PC-3 (cell line): ENCODE measurements at regions not wholly inside any gene's neighbourhood (a gene's known extent, or its start where the extent isn't known, plus 50 kb on each side); places are given as distances from the start of the nearest gene placed in this dataset.

Source experiments
- CTCF ChIP-seq: fragments of 300-600 bp; sonication (generic); conservative IDR thresholded peaks from 2 replicates; pipeline ENCODE4 v1.5.1; 2017; ENCODE audit warnings: antibody characterized with exemption, low read depth, mild to moderate bottlenecking, low read length
- EZH2 ChIP-seq: fragments of 300-600 bp; sonication (generic); IDR thresholded peaks from one replicate; pipeline ENCODE4 v1.6.1; 2017; ENCODE audit warnings: antibody characterized with exemption, mild to moderate bottlenecking, low read length; ENCODE audit not compliant: unreplicated experiment
- EZH2phosphoT487 ChIP-seq: fragments of 300-600 bp; sonication (generic); IDR thresholded peaks from 2 replicates; pipeline ENCODE4 v1.6.1; 2018; ENCODE audit warnings: mild to moderate bottlenecking, antibody characterized with exemption, low read length, borderline replicate concordance

GRCh38 chr3:184498986-184499606, 62.5 kb upstream of the EPHB3 start:
- TF ChIP-seq CTCF = no peak
- TF ChIP-seq EZH2 = no peak
- TF ChIP-seq EZH2phosphoT487 = no peak
